Hippocampal formation (tissue), 2 donors: ENCODE measurements at regions not wholly inside any gene's neighbourhood (a gene's known extent, or its start where the extent isn't known, plus 50 kb on each side); places are given as distances from the start of the nearest gene placed in this dataset.

Experiments used
- DNase-seq, 2 donors: peaks; one replicate each; lab custom pipeline; 2025; lab: John Stamatoyannopoulos, UW

GRCh38 chr15:29611057-29611456 lies 211.2 kb downstream of the TJP1 start:
- DNase-seq = no peak

- no peak for DNase-seq
Measured at GRCh38 chr15:29601811-29602210, 220.5 kb downstream of the TJP1 start.

GRCh38 chr15:29600262-29600661 lies 222.0 kb downstream of the TJP1 start:
- no peak for DNase-seq

- DNase-seq = no peak
Measured at GRCh38 chr15:29596266-29596665, 226.0 kb downstream of the TJP1 start.

- no peak for DNase-seq
Measured at GRCh38 chr15:29593629-29594028, 228.6 kb downstream of the TJP1 start.

- DNase-seq = no peak
Measured at GRCh38 chr15:29593111-29593510, 229.2 kb downstream of the TJP1 start.

GRCh38 chr15:29590701-29591100 lies 231.6 kb downstream of the TJP1 start:
- no peak for DNase-seq

- DNase-seq = no peak
Measured at GRCh38 chr15:29589975-29590374, 232.3 kb downstream of the TJP1 start.

GRCh38 chr15:29589416-29589815 lies 232.9 kb downstream of the TJP1 start:
- DNase-seq = no peak

- no peak for DNase-seq
Measured at GRCh38 chr15:29573197-29573838, 248.9 kb downstream of the TJP1 start.

GRCh38 chr15:29571792-29572431 lies 250.4 kb downstream of the TJP1 start:
- no peak for DNase-seq

GRCh38 chr15:29570948-29571791 lies 251.1 kb downstream of the TJP1 start:
- no peak for DNase-seq

- peak in 1 of 2 donors; percentile 26 for DNase-seq
Measured at GRCh38 chr15:29570121-29570947, 251.9 kb downstream of the TJP1 start.

GRCh38 chr15:29569533-29570092 lies 252.7 kb downstream of the TJP1 start:
- DNase-seq = no peak

GRCh38 chr15:29568840-29569532 lies 253.3 kb downstream of the TJP1 start:
- DNase-seq = no peak

- no peak for DNase-seq
Measured at GRCh38 chr15:29567336-29567735, 254.9 kb downstream of the TJP1 start.

- DNase-seq = no peak
Measured at GRCh38 chr15:29566914-29567313, 255.4 kb downstream of the TJP1 start.

- DNase-seq = no peak
Measured at GRCh38 chr15:29563112-29563511, 259.2 kb downstream of the TJP1 start.

- no peak for DNase-seq
Measured at GRCh38 chr15:29560896-29561295, 261.4 kb downstream of the TJP1 start.

GRCh38 chr15:29558261-29558660 lies 264.0 kb downstream of the TJP1 start:
- DNase-seq = no peak

GRCh38 chr15:29557171-29557570 lies 265.1 kb downstream of the TJP1 start:
- no peak for DNase-seq
